ENCODE measurements at regions not wholly inside any gene's neighbourhood (a gene's known extent, or its start where the extent isn't known, plus 50 kb on each side); places are given as distances from the start of the nearest gene placed in this dataset.
A peak's percentile ranks its signal among the peaks of the same experiment; 100 is the strongest.

GRCh38 chr4:125808022-125808421 lies 493.3 kb downstream of the FAT4 start:
- no peak for DNase-seq

GRCh38 chr4:125808570-125808969 lies 493.8 kb downstream of the FAT4 start:
- no peak for DNase-seq

DNA sequence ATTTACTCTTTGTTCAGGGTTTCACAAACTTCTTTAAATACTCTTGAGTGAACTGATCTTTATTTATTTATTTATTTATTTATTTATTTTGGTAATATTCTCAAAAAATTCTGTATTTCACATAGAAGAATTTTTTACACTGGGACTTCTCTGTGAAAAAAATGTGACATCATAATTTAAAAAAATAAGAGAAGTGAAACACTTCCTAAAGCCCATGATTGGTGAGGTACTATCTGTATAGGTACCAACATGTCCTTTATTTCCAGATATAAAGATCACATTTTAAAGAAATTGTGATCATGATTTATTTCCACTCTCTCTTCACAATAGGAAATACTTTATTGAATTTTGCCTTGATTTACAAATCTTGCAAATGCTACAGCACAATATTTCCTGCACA lies 497.1 kb downstream of the FAT4 start:
- no peak for DNase-seq

- peak; percentile 54 for DNase-seq
Measured at GRCh38 chr4:125826801-125827695, 512.3 kb downstream of the FAT4 start.

- no peak for DNase-seq
Measured at GRCh38 chr4:125827696-125828052, 512.9 kb downstream of the FAT4 start.

- no peak for DNase-seq
Measured at GRCh38 chr4:125828346-125828745, 513.6 kb downstream of the FAT4 start.

GRCh38 chr4:125832161-125832560 lies 517.4 kb downstream of the FAT4 start:
- DNase-seq, result no peak

DNA sequence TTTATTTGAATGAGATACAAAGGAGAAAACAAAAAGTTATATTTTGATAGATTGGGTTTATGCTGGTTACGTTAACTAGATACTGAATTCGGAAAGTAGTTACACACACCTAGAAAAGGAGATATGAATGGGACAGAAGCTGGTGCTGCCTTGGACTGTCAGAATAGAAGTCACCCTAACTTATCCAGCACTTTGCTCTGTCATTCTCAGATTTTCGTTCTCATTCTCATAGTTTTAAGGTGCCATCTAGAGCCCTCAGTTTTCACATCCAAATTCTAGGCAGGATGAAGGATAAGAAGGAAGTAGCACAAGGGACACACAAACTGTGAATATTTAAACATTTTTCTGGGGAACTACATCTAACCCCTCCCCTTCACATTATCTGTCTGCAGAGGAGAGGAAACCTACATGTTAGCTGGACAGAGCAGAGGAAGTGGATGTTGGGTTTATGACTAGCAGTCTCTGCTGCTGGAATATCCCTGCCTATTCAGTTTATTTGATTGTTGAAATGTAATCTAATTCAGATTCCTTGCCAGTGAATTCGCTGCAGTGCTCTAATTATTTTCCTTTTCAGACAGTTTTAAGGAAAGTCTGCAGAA lies 521.9 kb downstream of the FAT4 start:
- DNase-seq, result no peak

GRCh38 chr4:125837493-125838201 lies 522.9 kb downstream of the FAT4 start:
- no peak for DNase-seq

DNA sequence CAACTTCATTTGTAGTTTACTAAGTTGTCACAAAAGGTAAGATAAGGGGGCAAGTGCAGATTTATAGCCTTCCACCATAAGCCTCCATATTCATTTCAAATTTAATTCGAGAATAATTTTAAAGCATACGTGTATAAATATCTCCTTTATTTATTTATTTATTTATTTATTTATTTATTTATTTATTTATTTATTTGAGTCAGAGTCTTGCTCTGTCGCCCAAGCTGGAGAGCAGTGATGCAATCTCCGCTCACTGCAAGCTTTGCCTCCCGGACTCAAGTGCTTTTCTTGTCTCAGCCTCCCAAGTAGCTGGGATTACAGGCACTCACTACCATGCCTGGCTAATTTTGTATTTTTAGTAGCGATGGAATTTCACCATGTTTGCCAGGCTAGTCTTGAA lies 523.4 kb downstream of the FAT4 start:
- DNase-seq, result no peak

DNA sequence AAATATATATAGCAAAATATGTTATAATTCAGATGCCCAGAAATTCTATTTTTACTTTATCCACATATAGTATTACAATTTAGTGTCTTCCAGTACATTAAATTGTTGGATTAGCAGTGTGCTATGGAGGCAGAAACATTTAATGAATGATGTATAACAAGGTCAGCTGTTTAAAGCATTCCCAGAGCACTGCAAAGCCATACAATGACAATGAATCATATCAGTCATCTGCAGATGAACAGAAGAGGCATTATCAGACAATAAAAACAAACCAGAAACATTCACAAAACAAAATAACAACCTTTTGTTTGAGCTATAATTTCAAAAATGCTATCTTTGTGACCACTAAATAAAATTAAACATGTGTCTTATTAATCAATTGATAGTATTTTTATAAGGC lies 524.2 kb downstream of the FAT4 start:
- no peak for DNase-seq

- no peak for DNase-seq
Measured at GRCh38 chr4:125843947-125844346, 529.2 kb downstream of the FAT4 start.

DNA sequence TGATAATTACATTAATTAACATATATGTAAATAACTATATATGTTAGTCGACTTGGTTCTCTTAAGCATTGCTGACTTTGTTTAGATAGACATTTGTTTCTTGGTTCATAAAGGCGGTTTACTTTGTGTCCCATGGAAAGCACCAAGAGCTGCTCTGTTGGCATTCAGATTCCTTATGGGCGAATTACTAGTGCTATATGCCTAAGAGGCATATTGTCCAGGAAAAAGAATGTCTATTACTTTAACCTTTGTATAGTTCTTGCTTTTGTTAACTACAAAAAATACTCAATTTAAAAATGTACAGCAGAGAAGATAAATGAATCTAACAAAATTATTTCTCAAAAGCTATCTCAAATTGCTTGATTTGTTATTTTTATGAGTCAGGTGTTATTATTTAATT lies 532.8 kb downstream of the FAT4 start:
- DNase-seq, result no peak

DNA sequence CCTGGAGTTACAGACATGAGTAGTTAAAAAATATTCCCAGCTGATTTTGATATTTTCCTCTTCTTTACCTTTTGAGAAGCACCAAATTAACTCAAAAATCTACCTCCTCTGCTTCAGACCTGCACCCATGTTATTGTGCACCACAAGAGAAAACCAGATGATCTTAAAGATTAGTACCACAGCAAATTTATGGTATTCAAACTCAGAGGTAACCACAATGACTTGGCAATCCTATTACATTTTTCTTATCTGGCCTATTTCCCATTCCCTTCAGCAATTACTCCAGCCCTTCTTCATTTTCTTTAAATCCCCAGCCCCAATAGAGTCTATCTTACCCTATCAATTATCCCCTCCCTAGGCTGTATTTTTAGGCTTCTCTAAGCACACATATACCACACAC lies 535.1 kb downstream of the FAT4 start:
- DNase-seq, result no peak

DNA sequence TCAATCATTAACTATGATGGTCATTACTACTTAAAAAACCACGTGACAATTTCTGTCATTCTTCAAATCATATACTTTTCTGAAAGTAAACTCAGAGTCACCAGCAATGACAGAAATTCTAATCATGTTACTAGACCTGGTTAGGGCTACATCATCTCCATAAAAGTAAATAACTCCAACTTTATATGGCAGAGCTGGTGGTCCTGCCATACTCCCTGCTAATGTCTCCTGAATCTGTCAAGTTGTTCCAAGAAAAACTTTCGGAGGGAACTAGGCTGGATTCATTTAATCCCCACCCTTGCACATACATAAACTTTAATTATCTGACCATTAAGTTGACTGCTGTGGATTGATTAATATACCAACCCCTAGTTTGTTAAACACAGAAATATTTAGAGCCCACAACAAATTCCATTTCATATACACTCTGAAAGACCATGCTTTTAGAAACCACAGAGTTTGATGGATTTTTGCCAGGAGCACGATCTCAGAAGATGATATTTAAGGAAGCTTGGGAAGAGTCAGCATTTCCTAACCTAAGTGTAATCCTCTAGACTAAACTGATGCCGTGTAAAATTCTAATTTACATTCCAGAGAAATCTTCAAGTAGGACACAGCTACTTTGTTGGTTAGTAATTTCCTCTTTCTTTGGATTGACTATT lies 577.0 kb downstream of the FAT4 start:
- peak; percentile 21 for DNase-seq

GRCh38 chr4:125904802-125905201 lies 590.0 kb downstream of the FAT4 start:
- no peak for DNase-seq

DNA sequence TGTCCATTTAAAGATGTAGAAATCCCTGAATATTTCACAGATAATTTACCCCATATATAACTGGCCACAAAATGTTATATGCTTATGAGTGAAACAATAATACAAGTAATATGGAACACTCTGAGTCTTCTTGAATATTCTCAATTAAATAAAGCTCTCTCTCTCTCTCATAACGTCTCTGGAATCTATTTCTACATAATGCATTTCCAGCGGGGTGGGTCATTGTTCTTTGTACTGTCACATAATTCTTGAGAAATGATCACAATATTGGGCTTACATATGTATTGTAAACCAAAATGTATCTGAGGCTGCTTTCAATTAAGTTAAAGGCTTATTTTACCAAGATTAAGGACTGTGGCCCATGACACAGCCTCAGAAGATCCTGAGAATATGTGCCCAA lies 596.3 kb downstream of the FAT4 start:
- no peak for DNase-seq

DNA sequence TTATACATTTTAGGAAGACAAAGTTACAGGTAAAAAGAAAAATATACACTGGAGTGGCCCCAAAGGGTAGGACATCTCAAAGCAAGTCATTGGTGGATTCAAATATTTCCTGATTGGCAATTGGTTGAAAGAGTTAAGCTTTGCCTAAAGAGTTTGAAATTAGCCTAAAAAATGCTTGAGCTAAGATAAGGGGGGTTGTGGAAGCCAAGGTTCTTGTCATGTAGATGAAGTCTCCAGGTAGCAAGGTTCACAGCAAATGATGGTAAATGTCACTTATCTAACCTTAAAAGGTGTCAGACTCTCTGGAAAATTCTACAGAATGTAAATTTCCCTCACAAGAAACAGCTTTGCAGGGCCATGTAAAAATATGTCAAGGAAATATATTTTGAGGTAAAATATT lies 596.7 kb downstream of the FAT4 start:
- DNase-seq, result no peak

DNA sequence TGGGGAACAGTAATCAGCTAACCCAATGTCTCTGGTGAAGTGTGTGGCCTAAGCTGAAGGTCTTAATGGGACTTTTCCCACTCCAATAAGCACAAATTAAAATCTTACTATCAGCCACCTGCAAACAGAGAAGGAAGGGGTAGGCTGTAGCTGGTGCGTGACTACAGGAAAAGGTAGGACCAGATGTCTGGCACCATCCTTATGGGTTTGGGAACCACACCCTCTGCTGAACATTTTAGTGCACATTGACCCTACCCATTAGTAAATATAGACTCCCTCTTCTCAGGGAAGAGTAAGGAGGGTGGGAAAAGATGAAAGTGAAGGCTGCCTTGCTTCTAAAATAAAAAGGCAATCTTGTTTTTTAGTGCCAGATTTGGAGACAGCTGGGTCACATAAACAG lies 602.8 kb downstream of the FAT4 start:
- DNase-seq, result no peak

DNA sequence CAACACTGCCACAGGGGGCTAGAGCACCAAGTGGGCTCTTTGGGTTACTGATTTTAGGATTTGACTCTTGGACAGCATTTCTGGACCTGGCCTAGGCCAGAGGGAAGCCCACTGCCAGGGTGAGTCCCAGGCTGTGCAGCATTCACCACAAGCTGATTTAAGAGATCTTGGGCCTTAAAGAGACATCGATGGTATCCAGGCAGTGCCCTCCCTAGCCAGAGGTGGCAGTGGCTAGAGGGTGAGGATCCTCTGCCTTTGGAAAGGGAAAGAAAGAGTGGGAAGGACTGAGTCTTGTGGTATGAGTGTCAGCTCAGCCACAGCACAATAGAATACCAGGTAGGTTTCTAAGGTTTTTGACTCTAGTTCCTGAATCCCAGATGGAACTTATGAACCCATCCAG lies 613.9 kb downstream of the FAT4 start:
- no peak for DNase-seq

DNA sequence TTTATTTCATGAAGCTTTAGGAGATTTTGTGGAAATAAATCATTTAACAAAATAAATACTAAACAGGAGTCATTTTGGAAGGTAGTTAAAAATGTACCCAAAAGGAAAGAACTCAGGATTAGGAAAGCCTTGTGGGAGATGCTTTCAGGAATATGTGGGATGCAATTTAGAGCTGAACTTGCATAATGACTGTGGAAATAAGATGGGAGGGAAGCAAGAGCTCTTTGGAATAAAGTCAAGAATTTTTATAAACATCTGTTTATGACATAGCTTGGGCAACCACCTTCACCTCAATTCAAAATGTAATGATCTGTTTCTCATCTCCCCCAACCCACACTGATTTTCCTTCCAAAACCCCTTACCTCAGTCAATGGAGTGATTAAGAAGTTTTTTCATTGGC lies 623.8 kb downstream of the FAT4 start:
- DNase-seq, result no peak

DNA sequence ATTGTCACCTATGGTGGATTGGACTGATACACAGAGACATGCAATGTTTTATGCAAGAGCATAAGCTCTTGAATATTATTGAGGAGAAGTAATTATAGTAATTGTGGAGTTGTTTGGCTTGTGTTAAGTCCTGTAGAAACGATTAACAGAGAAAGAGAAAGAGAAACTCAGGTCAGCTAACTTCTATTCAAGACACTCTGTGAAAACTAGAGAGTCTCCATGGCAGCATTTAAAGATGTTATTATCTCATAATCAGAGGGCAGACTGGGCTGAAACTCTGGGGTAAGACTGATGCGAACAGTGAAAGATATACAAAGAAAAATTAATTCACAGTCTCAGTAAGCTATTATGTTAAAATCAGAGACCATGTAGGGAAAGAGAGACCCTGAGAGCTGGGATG lies 625.7 kb downstream of the FAT4 start:
- DNase-seq, result no peak

GRCh38 chr4:125944966-125945365 lies 630.2 kb downstream of the FAT4 start:
- no peak for DNase-seq
